ENCODE measurements at regions not wholly inside any gene's neighbourhood (a gene's known extent, or its start where the extent isn't known, plus 50 kb on each side); places are given as distances from the start of the nearest gene placed in this dataset.

DNA sequence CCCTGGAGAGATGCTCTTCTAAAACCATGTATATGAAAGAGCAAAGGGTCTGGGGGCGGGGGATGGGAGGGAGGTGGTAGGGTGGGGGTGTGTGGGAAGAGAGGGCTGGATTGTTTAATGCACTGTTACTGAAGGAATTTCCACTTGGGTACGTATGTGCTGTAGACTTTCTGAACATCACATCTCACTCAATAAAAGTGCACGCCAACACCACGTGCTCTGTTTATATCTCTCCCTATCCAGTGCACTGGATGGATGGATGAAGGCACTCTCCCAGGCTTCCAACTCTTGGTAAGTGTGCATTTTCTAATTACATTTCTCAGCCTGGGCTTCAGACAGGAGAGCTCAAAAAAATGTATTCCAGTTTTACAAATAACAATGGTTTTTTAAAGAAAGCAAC is 184.3 kb upstream of the SIX2 start:
- H3K9me3 Mint-ChIP-seq: no peaks in the 10 kb centered on the region
- DNase-seq (ENCODE audit: low spot score) (no peak), ATAC-seq (no peak)
- no peaks in the 10 kb centered on the region for H3K4me1 Mint-ChIP-seq (ENCODE audit: low read depth in 2 of 2)
- H3K27me3 Mint-ChIP-seq: peaks cover 22 to 72% of the 10 kb centered on the region in 2 donors
- no peaks in the 10 kb centered on the region for H3K36me3 Mint-ChIP-seq
- H3K27ac Mint-ChIP-seq: no peak overlapping the region
- no peak overlapping the region for H3K4me3 Mint-ChIP-seq

DNA sequence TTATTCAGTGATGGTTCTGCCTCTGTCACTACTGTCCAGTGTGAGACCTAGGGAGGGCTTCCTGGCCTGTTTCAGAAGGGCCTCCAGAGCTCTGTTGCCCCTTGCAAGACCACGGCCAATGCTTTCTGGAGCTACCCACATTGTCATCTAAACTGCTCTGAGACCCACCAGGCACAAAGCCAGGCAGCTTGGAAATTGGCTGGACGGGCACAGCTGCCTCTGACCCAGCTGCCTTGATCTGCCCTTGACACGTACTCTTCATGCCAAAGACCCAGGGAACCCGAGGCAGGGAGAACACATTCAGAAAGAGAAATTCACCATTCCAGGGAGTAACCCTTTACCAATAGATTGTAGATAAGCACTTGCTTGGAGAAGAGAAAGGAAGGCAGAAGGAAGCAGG is 183.7 kb upstream of the SIX2 start:
- H3K9me3 Mint-ChIP-seq: no peaks in the 10 kb centered on the region
- peaks cover 27 to 75% of the 10 kb centered on the region in 2 donors for H3K27me3 Mint-ChIP-seq
- ATAC-seq (no peak), DNase-seq (ENCODE audit: low spot score) (no peak)
- H3K4me3 Mint-ChIP-seq: no peak overlapping the region
- no peaks in the 10 kb centered on the region for H3K4me1 Mint-ChIP-seq (ENCODE audit: low read depth in 2 of 2)
- H3K36me3 Mint-ChIP-seq: no peaks in the 10 kb centered on the region
- no peak overlapping the region for H3K27ac Mint-ChIP-seq

DNA sequence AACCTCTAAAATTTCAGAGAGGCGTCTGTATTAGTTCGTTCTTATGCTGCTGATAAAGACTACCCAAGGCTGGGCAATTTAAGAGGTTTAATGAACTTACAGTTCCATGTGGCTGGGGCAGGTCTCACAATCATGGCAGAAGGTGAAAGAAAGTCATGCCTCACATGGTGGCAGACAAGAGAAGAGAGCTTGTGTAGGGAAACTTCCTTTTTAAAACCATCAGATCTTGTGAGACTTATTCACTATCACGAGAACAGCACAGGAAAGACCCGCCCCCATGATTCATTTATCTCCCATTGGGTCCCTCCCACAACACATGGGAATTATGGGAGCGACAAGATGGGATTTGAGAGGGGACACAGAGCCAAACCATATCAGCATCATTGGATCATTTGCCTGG is 183.2 kb upstream of the SIX2 start:
- Mint-ChIP-seq H3K4me3 (no peak overlapping the region), H3K36me3 (no peaks in the 10 kb centered on the region), H3K9me3 (no peaks in the 10 kb centered on the region), H3K27ac (no peak overlapping the region), H3K4me1 (ENCODE audit: low read depth in 2 of 2) (no peaks in the 10 kb centered on the region), H3K27me3 (peaks cover 32 to 75% of the 10 kb centered on the region in 2 donors)
- no peak for ATAC-seq
- no peak for DNase-seq (ENCODE audit: low spot score)

DNA sequence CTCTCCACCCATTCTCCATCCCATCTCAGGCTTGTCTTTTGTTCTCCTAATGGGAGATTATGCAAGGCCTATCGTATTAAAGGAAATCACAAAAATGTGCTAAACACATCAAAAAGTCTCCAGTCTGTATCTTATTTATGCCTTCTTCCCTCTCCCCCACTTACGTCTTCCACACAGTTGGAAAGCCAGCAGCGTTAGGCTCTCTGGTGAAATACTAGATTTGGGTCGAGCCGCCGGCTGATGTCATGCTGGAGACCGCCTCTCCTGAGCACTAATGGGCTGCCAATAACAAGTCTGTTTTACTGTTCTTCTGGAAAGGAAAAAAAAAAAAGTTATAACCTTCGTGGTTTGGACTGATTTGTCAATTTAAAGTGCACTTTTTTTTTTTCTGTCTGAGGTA is 182.7 kb upstream of the SIX2 start:
- DNase-seq (ENCODE audit: low spot score) (no peak), ATAC-seq (no peak)
- Mint-ChIP-seq H3K4me1 (ENCODE audit: low read depth in 2 of 2) (no peaks in the 10 kb centered on the region), H3K4me3 (no peak overlapping the region), H3K9me3 (no peaks in the 10 kb centered on the region), H3K36me3 (no peaks in the 10 kb centered on the region), H3K27me3 (peaks cover 32 to 72% of the 10 kb centered on the region in 2 donors), H3K27ac (no peak overlapping the region)

DNA sequence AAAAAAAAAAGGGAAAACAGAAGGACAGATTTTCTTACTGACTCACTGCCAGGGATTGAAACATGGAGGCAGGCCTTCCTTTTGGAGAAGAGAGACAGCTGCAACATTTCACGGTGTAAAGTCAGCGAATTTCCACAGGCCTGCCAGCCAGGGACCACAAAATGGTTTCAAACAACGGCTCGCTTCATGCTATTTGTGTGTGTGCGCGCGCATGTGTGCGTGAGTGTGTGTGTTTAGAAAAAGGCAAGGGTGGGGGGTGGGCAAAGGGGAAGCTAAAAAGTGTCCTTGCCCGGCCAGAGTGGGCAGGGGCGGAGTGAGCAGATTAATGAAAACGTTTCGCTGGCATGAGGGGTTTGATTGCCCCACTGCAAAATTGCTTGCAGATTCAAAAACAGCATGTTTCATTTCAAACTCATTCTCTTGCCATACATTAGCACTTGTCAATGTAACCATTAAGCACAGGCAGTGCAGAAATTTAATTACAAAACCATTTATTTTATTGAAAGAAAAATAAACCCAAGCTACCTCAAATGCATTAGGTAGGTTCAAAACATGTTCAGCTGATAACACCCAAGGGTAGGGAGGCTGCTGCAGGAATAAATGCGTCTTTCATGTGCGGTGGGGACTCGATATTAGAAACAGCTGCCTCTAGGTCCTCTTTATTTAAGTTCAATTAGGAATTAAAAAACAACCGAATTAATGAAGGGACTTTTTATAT is 182.1 kb upstream of the SIX2 start:
- H3K4me1 Mint-ChIP-seq (ENCODE audit: low read depth in 2 of 2): no peaks in the 10 kb centered on the region
- no peak for ATAC-seq
- H3K4me3 Mint-ChIP-seq: no peak overlapping the region
- DNase-seq (ENCODE audit: low spot score): no peak
- peaks cover 32 to 68% of the 10 kb centered on the region in 2 donors for H3K27me3 Mint-ChIP-seq
- no peak overlapping the region for H3K27ac Mint-ChIP-seq
- no peaks in the 10 kb centered on the region for H3K36me3 Mint-ChIP-seq
- H3K9me3 Mint-ChIP-seq: no peaks in the 10 kb centered on the region

DNA sequence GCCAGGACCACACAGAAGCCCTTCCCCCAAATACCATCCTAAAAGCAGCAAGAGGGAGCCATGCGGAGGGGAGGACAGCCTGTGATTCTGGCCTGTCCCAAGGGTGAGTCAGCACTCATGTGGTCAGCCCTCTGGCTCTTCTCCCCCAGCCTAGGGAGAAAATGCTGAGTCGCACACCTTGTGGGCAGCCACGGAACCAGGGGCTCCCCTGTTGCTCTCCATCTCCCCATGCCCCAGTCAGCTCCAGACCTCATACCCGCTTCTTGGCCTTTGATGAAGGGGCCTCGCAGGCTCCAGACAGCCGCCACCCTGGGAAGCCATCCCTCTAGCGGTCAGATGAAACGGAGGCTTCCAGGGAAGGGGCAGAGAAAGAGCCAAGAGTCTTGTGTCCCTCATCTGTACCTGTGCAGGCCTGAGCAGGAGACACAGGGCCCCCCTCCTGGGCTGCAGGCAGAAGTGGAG is 181.3 kb upstream of the SIX2 start:
- DNase-seq (ENCODE audit: low spot score) (no peak), ATAC-seq (no peak)
- no peak overlapping the region for H3K4me3 Mint-ChIP-seq
- H3K27me3 Mint-ChIP-seq: peaks cover 28 to 60% of the 10 kb centered on the region in 2 donors
- no peaks in the 10 kb centered on the region for H3K4me1 Mint-ChIP-seq (ENCODE audit: low read depth in 2 of 2)
- no peaks in the 10 kb centered on the region for H3K36me3 Mint-ChIP-seq
- no peaks in the 10 kb centered on the region for H3K9me3 Mint-ChIP-seq
- H3K27ac Mint-ChIP-seq: no peak overlapping the region

DNA sequence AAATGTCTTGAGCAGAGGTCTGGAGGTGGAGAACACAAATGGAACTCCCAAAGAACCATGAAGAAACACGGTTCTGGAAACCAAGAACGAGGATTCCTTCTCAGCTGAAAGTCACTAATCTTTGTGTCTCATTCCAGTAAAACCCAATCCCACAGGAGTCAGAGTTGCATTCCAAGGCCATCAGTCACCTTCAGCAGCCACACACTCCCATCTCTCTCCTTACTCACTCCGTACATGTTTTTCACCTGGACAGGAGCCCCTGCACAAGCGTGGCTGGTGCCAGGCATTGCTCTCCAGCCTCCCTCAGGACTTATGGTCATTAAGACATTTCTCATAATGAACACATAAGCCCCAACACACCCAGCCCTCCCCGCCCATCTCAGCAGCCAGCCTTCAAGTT is 175.4 kb upstream of the SIX2 start:
- H3K36me3 Mint-ChIP-seq: no peaks in the 10 kb centered on the region
- H3K4me1 Mint-ChIP-seq (ENCODE audit: low read depth in 2 of 2): no peaks in the 10 kb centered on the region
- no peak overlapping the region for H3K27ac Mint-ChIP-seq
- ATAC-seq: no peak
- DNase-seq (ENCODE audit: low spot score): no peak
- H3K27me3 Mint-ChIP-seq: peaks cover 29 to 31% of the 10 kb centered on the region in 2 donors
- H3K4me3 Mint-ChIP-seq: no peak overlapping the region
- H3K9me3 Mint-ChIP-seq: no peaks in the 10 kb centered on the region

DNA sequence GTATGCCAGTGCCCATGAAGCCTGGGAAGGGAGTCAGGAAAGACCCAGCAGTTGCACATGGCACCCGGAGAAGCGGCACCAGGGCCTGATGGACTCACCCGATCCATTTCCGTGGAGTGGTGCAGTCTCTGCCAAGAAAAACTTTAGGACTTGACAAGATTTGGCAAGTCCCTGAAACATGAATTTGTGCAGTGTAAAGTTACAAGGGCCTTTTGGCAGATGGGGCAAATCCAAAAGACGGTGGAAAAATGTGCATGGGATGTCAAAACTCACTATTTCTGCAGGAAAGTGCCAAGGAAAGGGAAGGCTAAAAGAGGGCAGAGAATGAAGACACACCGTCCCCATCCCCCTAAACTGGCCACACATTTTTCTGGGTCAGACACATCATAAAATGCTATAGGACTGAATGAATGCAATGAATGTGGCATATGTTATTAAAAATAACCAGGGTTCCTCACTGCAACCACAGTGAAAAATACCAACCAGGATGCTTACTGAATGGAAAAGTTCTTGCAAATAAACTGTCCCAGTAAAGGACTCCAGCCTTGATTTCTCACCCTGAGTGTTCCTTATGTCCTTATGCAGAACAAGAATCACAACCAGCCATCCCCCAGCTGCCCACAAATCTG is 173.5 kb upstream of the SIX2 start:
- Mint-ChIP-seq H3K4me1 (ENCODE audit: low read depth in 2 of 2) (no peaks in the 10 kb centered on the region), H3K4me3 (no peak overlapping the region), H3K27me3 (peaks cover 15 to 24% of the 10 kb centered on the region in 2 donors), H3K36me3 (no peaks in the 10 kb centered on the region), H3K9me3 (no peaks in the 10 kb centered on the region), H3K27ac (no peak overlapping the region)
- no peak for ATAC-seq
- DNase-seq (ENCODE audit: low spot score): no peak

DNA sequence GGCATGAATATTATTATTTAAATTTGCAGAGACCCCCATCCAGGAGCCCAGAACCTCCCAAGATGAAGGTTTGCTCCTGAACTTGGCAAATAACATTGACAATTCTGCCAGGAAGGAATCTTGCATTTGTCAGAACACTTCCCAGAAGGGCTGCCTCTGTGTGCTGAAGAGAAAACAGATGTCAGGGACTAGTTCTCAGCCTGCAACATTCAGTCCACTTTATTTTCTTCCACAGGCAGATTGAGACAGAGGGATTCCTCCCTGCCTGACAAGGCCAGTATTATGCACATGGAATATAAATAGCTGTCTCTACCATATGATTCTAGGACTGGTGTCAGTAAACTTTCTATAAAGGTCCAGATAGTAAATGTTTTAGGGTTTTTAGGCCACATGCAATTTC is 171.5 kb upstream of the SIX2 start:
- H3K27ac Mint-ChIP-seq: no peak overlapping the region
- H3K4me1 Mint-ChIP-seq (ENCODE audit: low read depth in 2 of 2): no peaks in the 10 kb centered on the region
- no peak overlapping the region for H3K4me3 Mint-ChIP-seq
- peaks cover 3% of the 10 kb centered on the region for H3K9me3 Mint-ChIP-seq
- peaks cover 28 to 33% of the 10 kb centered on the region in 2 donors for H3K27me3 Mint-ChIP-seq
- no peak for DNase-seq (ENCODE audit: low spot score)
- no peak for ATAC-seq
- H3K36me3 Mint-ChIP-seq: no peaks in the 10 kb centered on the region

DNA sequence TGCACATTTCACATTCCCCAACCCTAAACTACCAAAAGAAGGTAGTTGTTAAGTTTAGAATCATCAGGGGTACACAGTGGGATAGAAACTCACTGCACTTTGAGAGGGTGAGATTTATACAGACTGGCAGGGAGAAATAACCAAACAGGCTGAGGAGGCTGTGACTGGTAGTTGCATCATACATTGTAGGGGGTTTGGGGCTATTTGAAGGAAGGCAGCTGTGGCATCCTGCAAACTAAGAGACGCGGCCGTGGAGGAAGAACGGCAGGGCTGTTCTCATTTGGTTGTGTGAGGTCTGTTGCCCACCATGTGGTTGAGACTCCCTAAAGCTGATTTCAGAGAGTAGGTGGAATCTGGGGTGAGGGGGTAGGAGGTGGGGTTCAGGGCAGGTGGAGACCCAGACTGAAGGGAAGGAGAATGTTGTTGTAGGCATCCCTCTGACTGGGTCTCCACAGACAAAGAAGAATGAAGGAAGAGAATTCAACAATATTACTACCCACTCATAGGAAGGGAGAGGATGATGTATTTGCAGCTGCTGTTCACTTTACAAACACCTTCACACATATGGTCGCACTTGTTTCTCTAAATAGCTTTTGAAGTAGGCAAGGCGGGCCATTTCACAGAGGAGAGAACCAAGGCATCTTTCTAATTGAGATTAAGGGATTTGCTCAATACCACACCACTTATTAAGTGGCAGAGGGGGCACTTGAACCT is 170.9 kb upstream of the SIX2 start:
- H3K27ac Mint-ChIP-seq: no peak overlapping the region
- no peak for ATAC-seq

DNA sequence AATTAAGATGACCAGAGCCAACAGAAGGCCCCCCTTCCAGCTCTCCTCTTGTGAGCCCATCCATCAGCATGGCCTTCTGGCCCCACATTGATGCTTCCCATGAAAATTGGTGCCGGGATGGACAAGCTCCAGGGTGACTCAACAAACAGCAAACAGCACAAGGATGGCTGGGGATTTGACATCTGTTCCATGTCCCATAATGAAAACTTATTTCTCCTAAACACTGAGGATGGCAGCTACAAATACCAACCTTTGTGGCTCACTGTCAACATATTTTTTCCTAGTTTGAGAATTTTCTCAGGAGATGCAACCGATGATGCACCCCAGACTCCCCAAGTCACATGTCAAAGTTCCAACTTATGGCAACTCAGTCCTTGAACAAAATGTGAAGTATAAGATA is 169.6 kb upstream of the SIX2 start:
- H3K4me1 Mint-ChIP-seq (ENCODE audit: low read depth in 2 of 2): no peaks in the 10 kb centered on the region
- no peak for DNase-seq (ENCODE audit: low spot score)
- H3K27me3 Mint-ChIP-seq: peaks cover 38 to 41% of the 10 kb centered on the region in 2 donors
- H3K27ac Mint-ChIP-seq: no peak overlapping the region
- H3K36me3 Mint-ChIP-seq: no peaks in the 10 kb centered on the region
- no peak for ATAC-seq
- H3K9me3 Mint-ChIP-seq: peaks cover 3% of the 10 kb centered on the region
- no peak overlapping the region for H3K4me3 Mint-ChIP-seq

More for the DNA sequence above, 170.9 kb upstream of the SIX2 start:
- Mint-ChIP-seq H3K4me3 (no peak overlapping the region), H3K4me1 (ENCODE audit: low read depth in 2 of 2) (no peaks in the 10 kb centered on the region), H3K9me3 (peaks cover 3% of the 10 kb centered on the region), H3K36me3 (no peaks in the 10 kb centered on the region), H3K27me3 (peaks cover 28 to 33% of the 10 kb centered on the region in 2 donors)
- DNase-seq (ENCODE audit: low spot score): no peak

DNA sequence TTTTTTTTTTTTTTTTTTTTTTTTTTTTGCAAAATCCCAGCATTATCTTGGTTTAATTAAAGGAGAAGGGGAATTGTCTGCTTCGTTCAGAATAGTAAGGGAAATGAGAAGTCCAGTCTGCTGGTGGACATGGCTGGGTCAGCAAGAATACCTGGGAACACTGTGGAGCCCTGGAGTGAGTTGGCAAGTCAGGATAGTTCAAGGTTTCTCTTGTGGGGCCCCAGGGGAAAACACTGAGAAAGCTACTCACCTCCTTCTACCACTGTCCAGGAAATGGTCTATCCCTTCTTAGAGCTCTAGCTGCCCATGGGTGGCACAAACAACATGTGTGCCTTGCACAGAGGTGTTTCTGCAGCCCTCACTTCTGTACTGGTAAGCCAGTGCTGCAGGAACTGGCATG is 169.1 kb upstream of the SIX2 start:
- Mint-ChIP-seq H3K36me3 (no peaks in the 10 kb centered on the region), H3K27ac (no peak overlapping the region), H3K4me1 (ENCODE audit: low read depth in 2 of 2) (no peaks in the 10 kb centered on the region), H3K27me3 (peaks cover 39 to 44% of the 10 kb centered on the region in 2 donors), H3K4me3 (no peak overlapping the region), H3K9me3 (peaks cover 3% of the 10 kb centered on the region)
- no peak for ATAC-seq
- DNase-seq (ENCODE audit: low spot score): no peak

DNA sequence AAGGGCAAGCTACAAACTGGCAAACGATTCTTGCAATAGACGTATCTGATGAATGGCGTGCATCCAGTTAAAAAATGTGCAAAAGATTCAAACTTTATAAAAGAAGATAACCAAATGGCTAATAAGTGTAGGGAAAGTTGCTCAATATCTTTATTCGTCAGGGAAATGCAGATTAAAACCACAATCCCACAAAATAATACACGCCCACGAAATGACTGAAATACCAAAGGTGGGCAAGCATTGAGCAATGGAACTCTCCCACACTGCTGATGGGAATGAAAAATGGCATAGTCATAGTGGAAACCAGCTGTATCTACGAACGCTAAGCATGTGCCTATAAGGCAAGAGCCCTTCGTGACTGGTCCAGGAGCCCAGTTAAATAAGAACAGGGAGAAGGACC is 168.6 kb upstream of the SIX2 start:
- Mint-ChIP-seq H3K4me1 (ENCODE audit: low read depth in 2 of 2) (no peaks in the 10 kb centered on the region), H3K36me3 (no peaks in the 10 kb centered on the region), H3K4me3 (no peak overlapping the region), H3K27ac (no peak overlapping the region), H3K27me3 (peaks cover 41 to 46% of the 10 kb centered on the region in 2 donors), H3K9me3 (peaks cover 3% of the 10 kb centered on the region)
- DNase-seq (ENCODE audit: low spot score) (no peak), ATAC-seq (no peak)

DNA sequence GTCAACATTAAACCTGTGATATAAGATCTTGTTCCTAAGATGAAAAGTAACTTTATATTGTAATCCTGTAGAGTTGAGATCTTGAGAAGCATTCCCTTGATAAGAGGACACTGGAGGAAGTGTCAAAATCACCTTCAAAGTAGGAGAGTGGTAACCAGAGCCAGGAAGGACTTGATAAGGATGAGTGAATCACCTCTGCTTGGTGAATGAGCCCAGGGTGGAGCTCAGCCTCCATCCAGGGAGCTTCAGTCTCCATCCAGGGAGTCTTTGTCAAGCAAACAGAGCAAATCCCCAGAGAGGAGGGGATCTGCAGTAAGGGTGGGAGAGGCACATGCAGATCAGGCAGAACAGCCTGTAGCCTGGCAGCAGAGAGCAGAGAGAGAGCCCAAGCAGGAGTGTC is 167.1 kb upstream of the SIX2 start:
- H3K27ac Mint-ChIP-seq: no peak overlapping the region
- H3K4me3 Mint-ChIP-seq: no peak overlapping the region
- H3K27me3 Mint-ChIP-seq: peaks cover 44 to 48% of the 10 kb centered on the region in 2 donors
- DNase-seq (ENCODE audit: low spot score) (no peak), ATAC-seq (no peak)
- H3K9me3 Mint-ChIP-seq: peaks cover 3% of the 10 kb centered on the region
- no peaks in the 10 kb centered on the region for H3K4me1 Mint-ChIP-seq (ENCODE audit: low read depth in 2 of 2)
- no peaks in the 10 kb centered on the region for H3K36me3 Mint-ChIP-seq

Measured in natural killer cell treated with Interleukin-12 subunit alpha and Interleukin-12 subunit beta and Interleukin-15 and Interleukin-18, amount 100 ng/mL, for 72 hours (primary cell).